MM.1S (cell line): ENCODE measurements at regions not wholly inside any gene's neighbourhood (a gene's known extent, or its start where the extent isn't known, plus 50 kb on each side); places are given as distances from the start of the nearest gene placed in this dataset.

Experiments
- DNase-seq: peaks from one replicate; pipeline ENCODE4 v3.0.0-alpha.2; 2015
- H2AFZ ChIP-seq: fragments of 300-600 bp; sonication (generic); 2 replicates; pipeline ENCODE4 v1.6.0; 2016; ENCODE audit warnings: antibody characterized with exemption, low read length
- H3F3A ChIP-seq: fragments of 300-600 bp; sonication (generic); 2 replicates; pipeline ENCODE4 v1.6.1; 2016; ENCODE audit warnings: mild to moderate bottlenecking, antibody characterized with exemption, low read length, moderate library complexity, mixed read lengths; ENCODE audit not compliant: insufficient read depth
- H3K27ac ChIP-seq: fragments of 300-600 bp; sonication (generic); 2 replicates; pipeline ENCODE4 v1.5.1; 2016; ENCODE audit warnings: mild to moderate bottlenecking, low read length
- H3K27me3 ChIP-seq: fragments of 300-600 bp; sonication (generic); replicated peaks from 2 replicates; pipeline ENCODE4 v1.6.0; 2016; ENCODE audit warnings: low read length; ENCODE audit not compliant: insufficient read depth
- H3K36me3 ChIP-seq: fragments of 300-600 bp; sonication (generic); replicated peaks from 2 replicates; pipeline ENCODE4 v1.6.1; 2016; ENCODE audit warnings: mild to moderate bottlenecking, low read length, mixed read lengths; ENCODE audit not compliant: insufficient read depth
- H3K4me1 ChIP-seq: fragments of 300-600 bp; sonication (generic); 2 replicates; pipeline ENCODE4 v1.6.1; 2016; ENCODE audit warnings: low read length, mixed read lengths
- H3K4me2 ChIP-seq: fragments of 300-600 bp; sonication (generic); 2 replicates; pipeline ENCODE4 v1.6.0; 2016; ENCODE audit warnings: low read depth, low read length
- H3K4me3 ChIP-seq: fragments of 300-600 bp; sonication (generic); 2 replicates; pipeline ENCODE4 v1.5.1; 2016; ENCODE audit warnings: low read length, mixed read lengths
- H3K79me2 ChIP-seq: fragments of 300-600 bp; sonication (generic); 2 replicates; pipeline ENCODE4 v1.6.1; 2016; ENCODE audit warnings: mixed run types, low read length, mixed read lengths
- H3K9ac ChIP-seq: fragments of 300-600 bp; sonication (generic); 2 replicates; pipeline ENCODE4 v1.6.1; 2016; ENCODE audit warnings: low read length, mixed read lengths
- H3K9me2 ChIP-seq: fragments of 300-600 bp; sonication (generic); replicated peaks from 2 replicates; pipeline ENCODE4 v1.6.1; 2016; ENCODE audit warnings: mild to moderate bottlenecking, low read length, mixed read lengths; ENCODE audit not compliant: insufficient read depth
- H3K9me3 ChIP-seq: fragments of 300-600 bp; sonication (generic); replicated peaks from 2 replicates; pipeline ENCODE4 v1.6.1; 2016; ENCODE audit warnings: mild to moderate bottlenecking, low read length, mixed read lengths; ENCODE audit not compliant: insufficient read depth
- H4K20me1 ChIP-seq: fragments of 300-600 bp; sonication (generic); 2 replicates; pipeline ENCODE4 v1.6.1; 2016; ENCODE audit warnings: mild to moderate bottlenecking, low read length, moderate library complexity, mixed read lengths; ENCODE audit not compliant: insufficient read depth
- CTCF ChIP-seq: fragments of 300-600 bp; sonication (generic); IDR thresholded peaks from 2 replicates; pipeline ENCODE4 v1.5.1; 2016; ENCODE audit warnings: antibody characterized with exemption, low read length, mixed read lengths
- EZH2 ChIP-seq: fragments of 300-600 bp; sonication (generic); optimal IDR thresholded peaks from 2 replicates; pipeline ENCODE3; 2017; ENCODE audit warnings: low read depth, mild to moderate bottlenecking, antibody characterized with exemption, low read length, mixed read lengths
- EZH2phosphoT487 ChIP-seq: fragments of 300-600 bp; sonication (generic); IDR thresholded peaks from 2 replicates; pipeline ENCODE4 v1.6.1; 2018; ENCODE audit warnings: antibody characterized with exemption, low read length

- Histone ChIP-seq H3K4me2 (no peak overlapping the region), H3K27ac (no peak overlapping the region)
- TF ChIP-seq EZH2phosphoT487 (no peak), EZH2 (no peak), CTCF (no peak)
Measured at GRCh38 chr3:690770-691169, 402.1 kb upstream of the CNTN6 start.

GRCh38 chr3:700514-700913 lies 392.3 kb upstream of the CNTN6 start:
- H3K79me2 ChIP-seq, result no peaks in the 10 kb centered on the region
- no peak overlapping the region for H2AFZ ChIP-seq
- DNase-seq, result no peak
- no peaks in the 10 kb centered on the region for H4K20me1 ChIP-seq
- no peak overlapping the region for H3K9ac ChIP-seq
- H3K27ac ChIP-seq, result no peak overlapping the region
- H3K36me3 ChIP-seq, result no peaks in the 10 kb centered on the region
- no peak for TF ChIP-seq CTCF
- no peak for TF ChIP-seq EZH2
- no peak for TF ChIP-seq EZH2phosphoT487
- no peaks in the 10 kb centered on the region for H3K27me3 ChIP-seq
- H3K4me2 ChIP-seq, result no peak overlapping the region
- H3K4me1 ChIP-seq, result no peaks in the 10 kb centered on the region
- no peak overlapping the region for H3K4me3 ChIP-seq
- no peaks in the 10 kb centered on the region for H3K9me3 ChIP-seq
- no peaks in the 10 kb centered on the region for H3K9me2 ChIP-seq
- H3F3A ChIP-seq, result no peaks in the 10 kb centered on the region

More at GRCh38 chr3:690770-691169, 402.1 kb upstream of the CNTN6 start:
- Histone ChIP-seq H3K9me3 (no peaks in the 10 kb centered on the region), H3K9ac (no peak overlapping the region), H4K20me1 (no peaks in the 10 kb centered on the region), H2AFZ (no peak overlapping the region), H3K4me3 (no peak overlapping the region), H3F3A (no peaks in the 10 kb centered on the region), H3K27me3 (no peaks in the 10 kb centered on the region), H3K36me3 (no peaks in the 10 kb centered on the region), H3K9me2 (no peaks in the 10 kb centered on the region), H3K79me2 (no peaks in the 10 kb centered on the region), H3K4me1 (no peaks in the 10 kb centered on the region)
- no peak for DNase-seq

GRCh38 chr3:707041-707440 lies 385.8 kb upstream of the CNTN6 start:
- Histone ChIP-seq H3F3A (no peaks in the 10 kb centered on the region), H3K27ac (no peak overlapping the region), H3K9ac (no peak overlapping the region), H3K27me3 (no peaks in the 10 kb centered on the region), H3K4me3 (no peak overlapping the region), H3K36me3 (no peaks in the 10 kb centered on the region), H2AFZ (no peak overlapping the region), H3K4me2 (no peak overlapping the region), H3K9me2 (no peaks in the 10 kb centered on the region), H3K4me1 (no peaks in the 10 kb centered on the region), H3K9me3 (no peaks in the 10 kb centered on the region), H4K20me1 (no peaks in the 10 kb centered on the region), H3K79me2 (no peaks in the 10 kb centered on the region)
- no peak for TF ChIP-seq CTCF
- TF ChIP-seq EZH2, result no peak
- TF ChIP-seq EZH2phosphoT487, result no peak
- no peak for DNase-seq
